GM10266 (cell line): ENCODE measurements at regions not wholly inside any gene's neighbourhood (a gene's known extent, or its start where the extent isn't known, plus 50 kb on each side); places are given as distances from the start of the nearest gene placed in this dataset.

ENCODE experiments used
- DNase-seq: peaks from one replicate; pipeline ENCODE4 v3.0.0; 2012; ENCODE audit errors: extremely low spot score
- TF ChIP-seq, protein P1 (sequence below): IDR thresholded peaks from 2 replicates; pipeline ENCODE4 v1.5.1; 2012; ENCODE audit warnings: mild to moderate bottlenecking, low read depth; ENCODE audit not compliant: control insufficient read depth, insufficient read depth; ENCODE audit errors: missing control alignments

DNA sequence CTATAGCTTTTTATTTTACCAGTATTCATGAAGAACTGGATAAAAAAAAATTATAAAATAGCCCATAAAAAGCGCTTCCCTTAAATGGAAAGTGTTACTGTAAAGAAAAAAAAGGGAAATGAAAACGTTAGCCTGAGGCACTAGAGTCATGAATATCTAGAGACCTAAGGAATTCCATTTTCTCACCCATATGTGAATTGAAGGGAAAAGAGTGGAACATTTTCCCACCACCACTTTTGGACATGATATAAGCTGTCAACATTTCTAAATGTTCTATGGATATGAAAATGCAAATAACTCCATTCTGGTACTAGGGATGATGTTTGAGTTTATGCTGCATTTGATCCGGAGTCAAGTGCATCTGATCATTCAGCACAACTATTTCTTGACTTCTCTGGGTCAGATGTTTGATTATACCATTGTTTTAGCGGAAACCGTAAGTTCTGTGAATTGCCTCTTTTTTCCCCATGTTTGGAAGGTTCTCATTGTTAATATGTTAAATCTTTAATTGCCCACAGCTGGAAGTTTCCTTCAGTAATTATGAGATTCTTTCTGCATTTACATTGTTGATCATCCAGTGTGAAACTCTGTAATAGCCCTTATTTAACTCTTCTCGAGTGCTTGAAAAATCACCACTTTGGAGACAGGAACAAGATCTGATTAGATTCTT is 467.4 kb upstream of the SEMA6A start:
- TF ChIP-seq, protein P1, sequence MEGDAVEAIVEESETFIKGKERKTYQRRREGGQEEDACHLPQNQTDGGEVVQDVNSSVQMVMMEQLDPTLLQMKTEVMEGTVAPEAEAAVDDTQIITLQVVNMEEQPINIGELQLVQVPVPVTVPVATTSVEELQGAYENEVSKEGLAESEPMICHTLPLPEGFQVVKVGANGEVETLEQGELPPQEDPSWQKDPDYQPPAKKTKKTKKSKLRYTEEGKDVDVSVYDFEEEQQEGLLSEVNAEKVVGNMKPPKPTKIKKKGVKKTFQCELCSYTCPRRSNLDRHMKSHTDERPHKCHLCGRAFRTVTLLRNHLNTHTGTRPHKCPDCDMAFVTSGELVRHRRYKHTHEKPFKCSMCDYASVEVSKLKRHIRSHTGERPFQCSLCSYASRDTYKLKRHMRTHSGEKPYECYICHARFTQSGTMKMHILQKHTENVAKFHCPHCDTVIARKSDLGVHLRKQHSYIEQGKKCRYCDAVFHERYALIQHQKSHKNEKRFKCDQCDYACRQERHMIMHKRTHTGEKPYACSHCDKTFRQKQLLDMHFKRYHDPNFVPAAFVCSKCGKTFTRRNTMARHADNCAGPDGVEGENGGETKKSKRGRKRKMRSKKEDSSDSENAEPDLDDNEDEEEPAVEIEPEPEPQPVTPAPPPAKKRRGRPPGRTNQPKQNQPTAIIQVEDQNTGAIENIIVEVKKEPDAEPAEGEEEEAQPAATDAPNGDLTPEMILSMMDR: no peak
- no peak for DNase-seq

DNA sequence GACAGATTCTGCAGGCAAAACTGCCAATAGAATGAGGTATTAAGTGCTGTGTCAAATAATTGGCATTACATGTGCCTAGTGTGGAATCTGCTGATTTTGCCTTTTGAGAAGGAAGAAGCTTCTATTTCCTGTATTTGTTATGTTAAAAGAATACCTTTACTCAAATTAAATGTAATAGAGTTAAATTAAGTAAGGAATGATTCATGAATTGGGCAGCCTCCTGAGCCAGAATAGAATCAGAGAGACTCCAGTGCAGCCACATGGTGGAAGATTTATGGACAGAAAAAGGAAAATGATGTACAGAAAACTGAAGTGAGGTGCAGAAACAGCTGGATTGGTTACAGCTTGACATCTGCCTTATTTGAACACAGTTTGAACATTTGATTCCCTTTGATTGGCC is 464.4 kb upstream of the SEMA6A start:
- TF ChIP-seq, protein P1: no peak
- no peak for DNase-seq

DNA sequence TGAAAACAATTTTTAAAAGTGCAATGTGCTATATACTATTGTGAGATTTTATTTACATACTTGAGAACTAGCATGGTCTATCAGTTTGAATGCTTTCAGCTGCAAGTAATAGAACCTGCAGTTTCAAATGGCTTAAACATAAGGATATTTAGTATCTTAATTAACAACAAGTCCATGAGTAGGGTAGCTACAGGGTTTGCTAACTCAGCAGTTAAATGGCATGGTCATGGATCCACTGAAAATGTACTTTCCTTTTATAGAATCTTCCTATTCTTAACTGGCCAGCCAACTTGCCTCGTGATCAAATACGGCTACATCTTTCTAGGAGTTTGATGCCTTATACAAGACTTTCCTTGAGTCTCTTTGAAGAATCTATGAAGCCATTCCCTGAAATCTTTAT is 452.8 kb upstream of the SEMA6A start:
- TF ChIP-seq, protein P1: no peak
- no peak for DNase-seq

DNA sequence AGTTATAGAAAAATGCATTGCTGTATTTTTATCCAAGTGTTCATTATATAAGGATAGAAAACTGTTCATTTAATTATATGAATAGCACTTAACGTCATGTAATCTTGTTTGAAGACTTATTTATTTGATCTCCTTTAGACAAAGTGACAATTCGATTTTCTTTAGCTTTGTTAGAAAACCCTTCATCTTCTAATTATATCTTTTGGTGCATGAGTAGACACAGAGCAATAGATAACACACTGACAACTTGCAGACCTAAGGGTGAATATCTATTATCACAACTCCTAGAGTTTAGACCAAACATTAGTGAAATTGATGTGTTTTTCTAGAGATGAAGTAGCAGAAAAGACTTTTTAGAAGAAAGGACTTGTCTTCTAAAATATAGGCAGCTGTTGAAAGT is 446.4 kb upstream of the SEMA6A start:
- no peak for DNase-seq
- TF ChIP-seq, protein P1: no peak

DNA sequence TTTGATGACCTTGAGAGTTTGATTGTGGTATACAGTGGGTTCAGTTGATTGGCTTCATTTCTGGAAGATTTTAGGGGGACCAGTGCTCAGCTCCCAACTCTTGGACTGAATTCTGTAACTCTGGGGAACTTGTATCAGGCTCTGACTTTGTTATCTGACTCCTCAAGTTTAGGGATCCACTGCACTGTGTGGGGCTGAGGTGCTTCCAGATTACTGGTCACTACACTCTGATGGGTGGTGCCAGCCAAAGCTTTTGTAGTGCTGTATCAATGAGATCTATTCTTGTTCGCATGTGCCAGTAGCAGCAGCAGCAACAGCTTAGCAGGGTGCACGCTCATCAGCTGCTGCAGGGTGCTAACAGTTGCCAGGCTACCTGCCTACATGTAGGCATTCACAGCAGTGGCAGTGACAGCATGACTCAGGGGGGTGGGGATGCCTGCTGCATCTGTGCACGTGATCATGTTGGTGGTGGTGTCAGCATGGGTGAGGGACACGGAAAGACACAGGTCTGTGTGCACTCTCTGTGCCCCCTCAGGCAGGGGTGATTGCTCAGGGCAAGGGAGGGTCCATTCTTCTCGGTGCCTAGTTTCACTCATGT is 438.8 kb upstream of the SEMA6A start:
- DNase-seq: no peak

DNA sequence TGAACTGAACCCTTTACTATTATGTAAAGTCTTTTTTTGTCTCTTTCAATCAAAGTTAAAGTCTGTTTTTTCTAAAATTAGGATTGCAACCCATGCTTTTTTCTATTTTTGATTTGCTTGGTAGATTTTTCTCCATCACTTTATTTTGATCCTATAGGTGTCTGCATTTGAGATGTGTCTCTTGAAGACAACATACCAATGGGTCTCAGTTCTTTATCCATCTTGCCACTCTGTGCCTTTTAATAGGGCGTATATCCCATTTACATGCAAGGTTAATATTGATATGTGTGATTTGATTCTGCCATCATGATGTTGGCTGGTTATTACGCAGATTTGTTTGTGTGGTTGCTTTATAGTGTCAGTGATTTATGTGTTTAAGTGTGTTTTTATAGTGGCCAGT is 436.0 kb upstream of the SEMA6A start:
- TF ChIP-seq, protein P1: no peak
- DNase-seq: no peak

More for the DNA sequence above, 438.8 kb upstream of the SEMA6A start:
- TF ChIP-seq, protein P1: no peak

DNA sequence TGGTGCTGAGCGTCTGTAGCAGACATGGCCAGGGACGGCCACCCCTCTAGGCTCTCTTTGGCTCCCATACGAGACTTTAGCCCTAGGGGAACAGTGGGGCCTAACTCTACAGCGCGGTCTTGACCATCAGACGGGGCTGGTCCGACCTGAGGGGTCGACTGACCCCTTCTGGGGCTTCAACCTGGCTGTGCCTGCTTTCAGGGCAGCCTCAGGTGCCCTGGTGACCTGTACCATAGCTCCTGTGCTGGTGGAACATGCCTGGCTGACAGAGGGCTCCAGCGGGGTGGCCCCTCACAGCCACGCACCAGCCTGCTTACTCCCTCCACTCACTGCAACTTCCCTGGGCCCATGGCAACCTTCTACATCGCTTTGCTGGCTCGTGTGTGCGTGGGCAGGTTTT is 423.4 kb upstream of the SEMA6A start:
- no peak for DNase-seq
- TF ChIP-seq, protein P1: no peak
